ENCODE measurements at regions not wholly inside any gene's neighbourhood (a gene's known extent, or its start where the extent isn't known, plus 50 kb on each side); places are given as distances from the start of the nearest gene placed in this dataset.
A peak's percentile ranks its signal among the peaks of the same experiment; 100 is the strongest.

- Histone ChIP-seq H3K4me2 (peak overlapping the region; percentile 49), H3K79me2 (ENCODE audit: low read depth) (no peaks in the 10 kb centered on the region), H3F3A (ENCODE audit: low read depth) (no peaks in the 10 kb centered on the region), H3K4me3 (peak overlapping the region; percentile 5), H4K20me1 (ENCODE audit: low read depth) (no peaks in the 10 kb centered on the region), H3K9ac (no peak overlapping the region), H3K27me3 (peaks cover 8% of the 10 kb centered on the region), H3K4me1 (peaks cover 8% of the 10 kb centered on the region), H2AFZ (replicated peaks) (no peak overlapping the region), H3K9me3 (ENCODE audit: low read depth) (no peaks in the 10 kb centered on the region), H3K36me3 (no peaks in the 10 kb centered on the region), H3K27ac (no peak overlapping the region)
- H3K9me3 Mint-ChIP-seq, result no peaks in the 10 kb centered on the region
- no peak overlapping the region for H3K4me3 Mint-ChIP-seq
- H3K36me3 Mint-ChIP-seq, result no peaks in the 10 kb centered on the region
- H3K4me1 Mint-ChIP-seq, result peaks cover 4% of the 10 kb centered on the region
- H3K27ac Mint-ChIP-seq, result no peak overlapping the region
- DNase-seq (ENCODE audit: low spot score), result peak; percentile 65
- TF ChIP-seq CTCF (IDR thresholded peaks at IDR 0.05), result no peak
- no peak for TF ChIP-seq EZH2 (IDR thresholded peaks at IDR 0.05)
- TF ChIP-seq EZH2phosphoT487 (IDR thresholded peaks at IDR 0.05), result no peak
- H3K27me3 Mint-ChIP-seq (ENCODE audit: insufficient read depth, low read depth), result peaks cover 14% of the 10 kb centered on the region
Measured at GRCh38 chr1:30110846-30111245, 612.5 kb downstream of the MATN1 start.

GRCh38 chr1:30109853-30110252 is 613.5 kb downstream of the MATN1 start:
- H3K9me3 ChIP-seq (ENCODE audit: low read depth), result no peaks in the 10 kb centered on the region
- H3K27ac ChIP-seq, result no peak overlapping the region
- Mint-ChIP-seq H3K27ac (no peak overlapping the region), H3K4me3 (no peak overlapping the region), H3K9me3 (no peaks in the 10 kb centered on the region), H3K4me1 (peaks cover 4% of the 10 kb centered on the region), H3K36me3 (no peaks in the 10 kb centered on the region), H3K27me3 (ENCODE audit: insufficient read depth, low read depth) (peaks cover 14% of the 10 kb centered on the region)
- no peak overlapping the region for H3K9ac ChIP-seq
- peaks cover 8% of the 10 kb centered on the region for H3K27me3 ChIP-seq
- DNase-seq (ENCODE audit: low spot score), result no peak
- no peak overlapping the region for H3K4me2 ChIP-seq
- H2AFZ ChIP-seq (replicated peaks), result no peak overlapping the region
- H4K20me1 ChIP-seq (ENCODE audit: low read depth), result no peaks in the 10 kb centered on the region
- peaks cover 8% of the 10 kb centered on the region for H3K4me1 ChIP-seq
- H3K79me2 ChIP-seq (ENCODE audit: low read depth), result no peaks in the 10 kb centered on the region
- TF ChIP-seq EZH2phosphoT487 (IDR thresholded peaks at IDR 0.05), result no peak
- TF ChIP-seq CTCF (IDR thresholded peaks at IDR 0.05), result no peak
- TF ChIP-seq EZH2 (IDR thresholded peaks at IDR 0.05), result no peak
- H3K36me3 ChIP-seq, result no peaks in the 10 kb centered on the region
- H3F3A ChIP-seq (ENCODE audit: low read depth), result no peaks in the 10 kb centered on the region
- no peak overlapping the region for H3K4me3 ChIP-seq

- Histone ChIP-seq H3K4me2 (no peak overlapping the region), H3K36me3 (no peaks in the 10 kb centered on the region), H3K9me3 (ENCODE audit: low read depth) (no peaks in the 10 kb centered on the region), H3K9ac (no peak overlapping the region), H3F3A (ENCODE audit: low read depth) (no peaks in the 10 kb centered on the region), H2AFZ (replicated peaks) (no peak overlapping the region), H3K4me1 (peaks cover 8% of the 10 kb centered on the region), H3K4me3 (no peak overlapping the region), H3K79me2 (ENCODE audit: low read depth) (no peaks in the 10 kb centered on the region), H3K27me3 (peaks cover 8% of the 10 kb centered on the region), H3K27ac (no peak overlapping the region), H4K20me1 (ENCODE audit: low read depth) (no peaks in the 10 kb centered on the region)
- no peaks in the 10 kb centered on the region for H3K9me3 Mint-ChIP-seq
- peaks cover 13% of the 10 kb centered on the region for H3K27me3 Mint-ChIP-seq (ENCODE audit: insufficient read depth, low read depth)
- no peak overlapping the region for H3K27ac Mint-ChIP-seq
- no peak for TF ChIP-seq CTCF (IDR thresholded peaks at IDR 0.05)
- TF ChIP-seq EZH2 (IDR thresholded peaks at IDR 0.05), result no peak
- TF ChIP-seq EZH2phosphoT487 (IDR thresholded peaks at IDR 0.05), result no peak
- DNase-seq (ENCODE audit: low spot score), result no peak
- H3K4me3 Mint-ChIP-seq, result no peak overlapping the region
- H3K4me1 Mint-ChIP-seq, result peaks cover 6% of the 10 kb centered on the region
- H3K36me3 Mint-ChIP-seq, result no peaks in the 10 kb centered on the region
Measured at GRCh38 chr1:30108186-30108585, 615.2 kb downstream of the MATN1 start.

Measured in neural progenitor cell (in vitro differentiated cells).